T1000 (cell line): ENCODE measurements at regions not wholly inside any gene's neighbourhood (a gene's known extent, or its start where the extent isn't known, plus 50 kb on each side); places are given as distances from the start of the nearest gene placed in this dataset.

Experiments used
- DNase-seq: peaks from one replicate; lab custom pipeline; 2025; ENCODE audit warnings: mixed read lengths; lab: John Stamatoyannopoulos, UW

GRCh38 chr14:71638523-71639196 is 293.6 kb upstream of the RGS6 start:
- DNase-seq: no peak

- no peak for DNase-seq
Observed at GRCh38 chr14:71642715-71643114, 289.5 kb upstream of the RGS6 start.

- no peak for DNase-seq
Observed at GRCh38 chr14:71645656-71646055, 286.6 kb upstream of the RGS6 start.

- no peak for DNase-seq
Observed at GRCh38 chr14:71646518-71646917, 285.7 kb upstream of the RGS6 start.

GRCh38 chr14:71647086-71647784 is 285.0 kb upstream of the RGS6 start:
- no peak for DNase-seq

- no peak for DNase-seq
Observed at GRCh38 chr14:71648725-71649124, 283.5 kb upstream of the RGS6 start.

GRCh38 chr14:71650187-71650755 is 282.0 kb upstream of the RGS6 start:
- no peak for DNase-seq

- no peak for DNase-seq
Observed at GRCh38 chr14:71651228-71651627, 281.0 kb upstream of the RGS6 start.

GRCh38 chr14:71652368-71652767 is 279.9 kb upstream of the RGS6 start:
- no peak for DNase-seq

- DNase-seq: no peak
Observed at GRCh38 chr14:71654810-71655209, 277.4 kb upstream of the RGS6 start.

GRCh38 chr14:71658261-71658860 is 273.9 kb upstream of the RGS6 start:
- no peak for DNase-seq

- no peak for DNase-seq
Observed at GRCh38 chr14:71659159-71659558, 273.1 kb upstream of the RGS6 start.

- DNase-seq: no peak
Observed at GRCh38 chr14:71661441-71661840, 270.8 kb upstream of the RGS6 start.

GRCh38 chr14:71662291-71662790 is 269.9 kb upstream of the RGS6 start:
- no peak for DNase-seq

GRCh38 chr14:71665157-71665556 is 267.1 kb upstream of the RGS6 start:
- DNase-seq: no peak

- no peak for DNase-seq
Observed at GRCh38 chr14:71665781-71666180, 266.4 kb upstream of the RGS6 start.

GRCh38 chr14:71666571-71667145 is 265.6 kb upstream of the RGS6 start:
- no peak for DNase-seq

GRCh38 chr14:71668186-71668912 is 263.9 kb upstream of the RGS6 start:
- DNase-seq: no peak

- DNase-seq: no peak
Observed at GRCh38 chr14:71672596-71672995, 259.6 kb upstream of the RGS6 start.

GRCh38 chr14:71675126-71675899 is 256.9 kb upstream of the RGS6 start:
- DNase-seq: no peak

- no peak for DNase-seq
Observed at GRCh38 chr14:71675900-71676287, 256.3 kb upstream of the RGS6 start.
